CD4-positive, alpha-beta T cell (primary cell): ENCODE measurements at regions not wholly inside any gene's neighbourhood (a gene's known extent, or its start where the extent isn't known, plus 50 kb on each side); places are given as distances from the start of the nearest gene placed in this dataset.

Source experiments
- ATAC-seq: fragments of 200-7000 bp; cut with Tn5 transposase; one replicate; pipeline ENCODE4 v1.10.0; 2022; ENCODE audit warnings: mild to moderate bottlenecking; ENCODE audit not compliant: poor library complexity
- CTCF ChIA-PET: fragments of 350-600 bp; sonication (Branson Sonifier 250); formaldehyde crosslinking; loops from one replicate; lab custom pipeline; 2021; ENCODE audit warnings: antibody characterized with exemption, inconsistent platforms; lab: Charles Lee
- POLR2A ChIA-PET: fragments of 350-600 bp; sonication (Branson Sonifier 250); formaldehyde crosslinking; loops from one replicate; lab custom pipeline; 2021; ENCODE audit warnings: antibody characterized with exemption, inconsistent platforms; lab: Charles Lee
- DNase-seq, 14 experiments: peaks; one replicate each; pipeline ENCODE4 v3.0.0-alpha.2; 2013 to 2020; ENCODE audit warnings: mixed read lengths in 2 of 14
- H3K27ac ChIP-seq, 2 donors: one replicate each; pipeline versions ENCODE4 v1.5.1 to v1.7.0; 2013; ENCODE audit warnings: low read length in 2 of 2, low read depth in 1 of 2, mild to moderate bottlenecking in 1 of 2
- H3K27me3 ChIP-seq, 2 experiments: 1 replicate in 1 of 2; 2 replicates in 1 of 2; pipeline versions ENCODE4 v1.6.1 to v1.7.0; 2013; ENCODE audit warnings: low read length in 2 of 2, control low read depth in 1 of 2, mild to moderate bottlenecking in 1 of 2, moderate library complexity in 1 of 2; ENCODE audit not compliant: insufficient read depth in 2 of 2, control insufficient read depth in 1 of 2
- H3K36me3 ChIP-seq: one replicate; pipeline ENCODE4 v1.6.1; 2013; ENCODE audit warnings: low read length, control low read depth; ENCODE audit not compliant: insufficient read depth
- H3K4me1 ChIP-seq: one replicate; pipeline ENCODE4 v1.6.1; 2013; ENCODE audit warnings: low read length, control low read depth; ENCODE audit not compliant: insufficient read depth
- H3K4me3 ChIP-seq: one replicate; pipeline ENCODE4 v1.5.1; 2013; ENCODE audit warnings: mild to moderate bottlenecking, low read length, moderate library complexity
- H3K9me3 ChIP-seq, 2 experiments: 1 replicate in 1 of 2; 2 replicates in 1 of 2; pipeline versions ENCODE4 v1.6.1 to v1.7.0; 2013; ENCODE audit warnings: low read length in 2 of 2, mild to moderate bottlenecking in 2 of 2, control low read depth in 1 of 2, moderate library complexity in 1 of 2; ENCODE audit not compliant: control insufficient read depth in 1 of 2, insufficient read depth in 1 of 2
- H3K27ac Mint-ChIP-seq: one replicate; pipeline ENCODE4 v1.8.0; 2020; ENCODE audit warnings: mixed read lengths
- H3K27me3 Mint-ChIP-seq: one replicate; pipeline ENCODE4 v1.8.0; 2021; ENCODE audit warnings: mixed read lengths
- H3K36me3 Mint-ChIP-seq: one replicate; pipeline ENCODE4 v1.8.0; 2021; ENCODE audit warnings: low read depth, mixed read lengths
- H3K4me1 Mint-ChIP-seq: one replicate; pipeline ENCODE4 v1.8.0; 2021; ENCODE audit warnings: low read depth, mixed read lengths
- H3K4me3 Mint-ChIP-seq: one replicate; pipeline ENCODE4 v1.8.0; 2020; ENCODE audit warnings: mild to moderate bottlenecking, mixed read lengths
- H3K9me3 Mint-ChIP-seq: one replicate; pipeline ENCODE4 v1.8.0; 2020; ENCODE audit warnings: mixed read lengths
- CTCF ChIP-seq: fragments of 200-600 bp; IDR thresholded peaks from one replicate; pipeline ENCODE4 v1.8.0; 2022; ENCODE audit warnings: antibody characterized with exemption, mild to moderate bottlenecking
- intact Hi-C, 2 experiments: fragments of 100-400 bp; cut with DNase I in 1 of 2; cut with micrococcal nuclease in 1 of 2; formaldehyde crosslinking; loops; one replicate each; pipeline versions ENCODE4 v1.15.1 to v1.9.0; 2023 to 2025; cut with DNase I, micrococcal nuclease

GRCh38 chr11:20227631-20228030, 67.4 kb upstream of the DBX1 start:
- ChIA-PET CTCF (no interaction called here), POLR2A (no interaction called here)
- Histone ChIP-seq H3K4me1 (no peaks in the 10 kb centered on the region), H3K9me3 (peaks cover 0 to 7% of the 10 kb centered on the region in 2 experiments), H3K4me3 (no peak overlapping the region), H3K27ac (no peak overlapping the region), H3K27me3 (peaks cover 0 to 8% of the 10 kb centered on the region in 2 experiments), H3K36me3 (no peaks in the 10 kb centered on the region)
- no peak for TF ChIP-seq CTCF
- ATAC-seq (no peak), DNase-seq (no peak)
- H3K9me3 Mint-ChIP-seq: peaks cover 5% of the 10 kb centered on the region
- no peaks in the 10 kb centered on the region for H3K4me1 Mint-ChIP-seq
- H3K27ac Mint-ChIP-seq: no peak overlapping the region
- no peak overlapping the region for H3K4me3 Mint-ChIP-seq
- H3K27me3 Mint-ChIP-seq: peaks cover 9% of the 10 kb centered on the region
- intact Hi-C loops: no loop called here
- H3K36me3 Mint-ChIP-seq: no peaks in the 10 kb centered on the region

- no peak overlapping the region for H3K4me3 ChIP-seq
- Mint-ChIP-seq H3K9me3 (peaks cover 4% of the 10 kb centered on the region), H3K36me3 (no peaks in the 10 kb centered on the region), H3K27me3 (peaks cover 9% of the 10 kb centered on the region), H3K4me3 (no peak overlapping the region), H3K27ac (no peak overlapping the region), H3K4me1 (no peaks in the 10 kb centered on the region)
- peaks cover 0 to 7% of the 10 kb centered on the region in 2 experiments for H3K9me3 ChIP-seq
- TF ChIP-seq CTCF: no peak
- no peaks in the 10 kb centered on the region for H3K4me1 ChIP-seq
- H3K27me3 ChIP-seq: peaks cover 0 to 8% of the 10 kb centered on the region in 2 experiments
- no peak overlapping the region for H3K27ac ChIP-seq
- POLR2A ChIA-PET: no interaction called here
- no peak for DNase-seq
- no peaks in the 10 kb centered on the region for H3K36me3 ChIP-seq
- CTCF ChIA-PET: no interaction called here
- intact Hi-C loops: no loop called here
- no peak for ATAC-seq
These were observed 66.7 kb upstream of the DBX1 start for GRCh38 chr11:20226933-20227332.

GRCh38 chr11:20221566-20221965, 61.3 kb upstream of the DBX1 start:
- H3K27me3 Mint-ChIP-seq: peaks cover 15% of the 10 kb centered on the region
- CTCF ChIA-PET: no interaction called here
- H3K27me3 ChIP-seq: peaks cover 0 to 8% of the 10 kb centered on the region in 2 experiments
- no peaks in the 10 kb centered on the region for H3K4me1 Mint-ChIP-seq
- ATAC-seq: no peak
- no peaks in the 10 kb centered on the region for H3K36me3 ChIP-seq
- POLR2A ChIA-PET: no interaction called here
- no peaks in the 10 kb centered on the region for H3K9me3 ChIP-seq
- H3K27ac ChIP-seq: no peak overlapping the region
- H3K27ac Mint-ChIP-seq: no peak overlapping the region
- H3K4me3 Mint-ChIP-seq: no peak overlapping the region
- H3K9me3 Mint-ChIP-seq: no peaks in the 10 kb centered on the region
- no peak overlapping the region for H3K4me3 ChIP-seq
- TF ChIP-seq CTCF: no peak
- intact Hi-C loops: no loop called here
- no peaks in the 10 kb centered on the region for H3K4me1 ChIP-seq
- H3K36me3 Mint-ChIP-seq: no peaks in the 10 kb centered on the region
- DNase-seq: no peak
